PC-3 (cell line): ENCODE measurements at regions not wholly inside any gene's neighbourhood (a gene's known extent, or its start where the extent isn't known, plus 50 kb on each side); places are given as distances from the start of the nearest gene placed in this dataset.
A peak's percentile ranks its signal among the peaks of the same experiment; 100 is the strongest.

Source experiments
- ATAC-seq: fragments of 200-7000 bp; cut with Tn5 transposase; 2 replicates; pipeline ENCODE4 v1.9.1; 2020; ENCODE audit warnings: mild to moderate bottlenecking, moderate library complexity
- BruUV-seq: library from RNA; stranded (reverse); fragments of 400-500 nt; replicated peaks from 2 replicates; lab custom pipeline; 2021; lab: Mats Ljungman, UMichigan
- CTCF ChIA-PET: fragments of 300-600 bp; sonication (Branson Sonifier 250); formaldehyde crosslinking; loops from one replicate; lab custom pipeline; 2022; ENCODE audit warnings: antibody characterized with exemption; lab: Charles Lee
- POLR2A ChIA-PET: fragments of 300-600 bp; sonication (Branson Sonifier 250); formaldehyde crosslinking; loops from one replicate; lab custom pipeline; 2022; ENCODE audit warnings: antibody characterized with exemption; ENCODE audit not compliant: unreplicated experiment; lab: Charles Lee
- DNase-seq: peaks from one replicate; pipeline ENCODE4 v3.0.0-alpha.2; 2015
- H2AFZ ChIP-seq: fragments of 300-600 bp; sonication (generic); 2 replicates; pipeline ENCODE4 v1.6.0; 2016; ENCODE audit warnings: antibody characterized with exemption, low read length
- H3F3A ChIP-seq: fragments of 300-600 bp; sonication (generic); one replicate; pipeline ENCODE4 v1.6.0; 2017; ENCODE audit warnings: antibody characterized with exemption, low read length, control low read depth, mild to moderate bottlenecking; ENCODE audit not compliant: unreplicated experiment
- H3K27ac ChIP-seq: fragments of 300-600 bp; sonication (generic); 2 replicates; pipeline ENCODE4 v1.5.1; 2016; ENCODE audit warnings: mild to moderate bottlenecking, low read length
- H3K27me3 ChIP-seq: fragments of 300-600 bp; sonication (generic); 2 replicates; pipeline ENCODE4 v1.6.1; 2016; ENCODE audit warnings: low read length, mixed read lengths
- H3K36me3 ChIP-seq: fragments of 300-600 bp; sonication (generic); 2 replicates; pipeline ENCODE4 v1.6.1; 2016; ENCODE audit warnings: low read depth, mixed run types, low read length, mixed read lengths
- H3K4me1 ChIP-seq: fragments of 300-600 bp; sonication (generic); 2 replicates; pipeline ENCODE4 v1.5.1; 2016; ENCODE audit warnings: low read length; ENCODE audit not compliant: insufficient read depth
- H3K4me2 ChIP-seq: fragments of 300-600 bp; sonication (generic); 2 replicates; pipeline ENCODE4 v1.6.0; 2016; ENCODE audit warnings: low read length
- H3K4me3 ChIP-seq: fragments of 300-600 bp; sonication (generic); 2 replicates; pipeline ENCODE4 v1.5.1; 2016; ENCODE audit warnings: mild to moderate bottlenecking, low read length, mixed read lengths
- H3K79me2 ChIP-seq: fragments of 300-600 bp; sonication (generic); 2 replicates; pipeline ENCODE4 v1.6.1; 2017; ENCODE audit warnings: low read length, mixed read lengths
- H3K9ac ChIP-seq: fragments of 300-600 bp; sonication (generic); 2 replicates; pipeline ENCODE4 v1.6.0; 2016; ENCODE audit warnings: mild to moderate bottlenecking, low read length
- H3K9me2 ChIP-seq: fragments of 300-600 bp; sonication (generic); replicated peaks from 2 replicates; pipeline ENCODE4 v1.6.1; 2016; ENCODE audit warnings: mixed run types, low read length, mixed read lengths
- H3K9me3 ChIP-seq: fragments of 300-600 bp; sonication (generic); 2 replicates; pipeline ENCODE4 v1.6.1; 2016; ENCODE audit warnings: low read length, mixed read lengths
- H4K20me1 ChIP-seq: fragments of 300-600 bp; sonication (generic); 2 replicates; pipeline ENCODE4 v1.6.1; 2016; ENCODE audit warnings: low read length, mixed read lengths
- CTCF ChIP-seq: fragments of 300-600 bp; sonication (generic); conservative IDR thresholded peaks from 2 replicates; pipeline ENCODE4 v1.5.1; 2017; ENCODE audit warnings: antibody characterized with exemption, low read depth, mild to moderate bottlenecking, low read length
- EZH2 ChIP-seq: fragments of 300-600 bp; sonication (generic); IDR thresholded peaks from one replicate; pipeline ENCODE4 v1.6.1; 2017; ENCODE audit warnings: antibody characterized with exemption, mild to moderate bottlenecking, low read length; ENCODE audit not compliant: unreplicated experiment
- EZH2phosphoT487 ChIP-seq: fragments of 300-600 bp; sonication (generic); IDR thresholded peaks from 2 replicates; pipeline ENCODE4 v1.6.1; 2018; ENCODE audit warnings: mild to moderate bottlenecking, antibody characterized with exemption, low read length, borderline replicate concordance
- intact Hi-C: fragments of 100-400 bp; cut with micrococcal nuclease; formaldehyde crosslinking; loops from 2 replicates; pipeline ENCODE4 v1.9.0; 2023

DNA sequence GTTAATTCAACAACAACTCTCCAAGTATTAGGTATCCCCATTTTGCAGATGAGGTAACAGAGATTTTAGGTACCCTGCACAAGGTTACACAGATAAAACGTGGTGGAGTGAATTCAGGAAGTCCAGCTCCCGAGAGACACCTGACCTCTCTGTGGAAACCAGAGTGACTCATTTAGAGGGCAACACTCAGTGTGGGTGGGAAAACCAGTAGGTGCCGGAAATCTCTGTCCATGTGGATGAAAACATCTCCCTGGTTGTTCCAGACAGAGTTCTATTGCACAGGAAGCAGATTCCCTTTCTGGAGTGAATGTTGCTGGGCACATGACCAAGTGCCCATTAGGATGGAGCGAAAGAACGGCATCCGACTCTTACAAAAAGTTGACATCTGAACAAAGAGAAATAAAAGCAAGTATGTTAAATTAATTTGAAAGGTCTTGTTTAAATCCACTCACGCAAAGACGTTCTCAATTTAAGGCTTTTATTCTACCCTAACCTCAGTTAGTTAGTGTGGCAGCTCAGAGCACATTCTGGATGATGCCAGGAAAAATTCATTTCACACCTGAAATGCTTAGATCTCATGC lies 391.9 kb upstream of the WWC1 start:
- no peak overlapping the region for H3K4me3 ChIP-seq
- no peak overlapping the region for H3K9ac ChIP-seq
- H3K36me3 ChIP-seq: no peaks in the 10 kb centered on the region
- no peaks in the 10 kb centered on the region for H3K9me2 ChIP-seq
- no peak overlapping the region for H3K27ac ChIP-seq
- TF ChIP-seq EZH2phosphoT487: no peak
- TF ChIP-seq EZH2: no peak
- no peak for TF ChIP-seq CTCF
- no peaks in the 10 kb centered on the region for H3K9me3 ChIP-seq
- H3K4me2 ChIP-seq: no peak overlapping the region
- no peak for ATAC-seq
- H4K20me1 ChIP-seq: no peaks in the 10 kb centered on the region
- no peak overlapping the region for H2AFZ ChIP-seq
- intact Hi-C loops: no loop called here
- H3F3A ChIP-seq: no peaks in the 10 kb centered on the region
- H3K27me3 ChIP-seq: peaks cover 93% of the 10 kb centered on the region
- POLR2A ChIA-PET: no interaction called here
- DNase-seq: peak; percentile 26
- no peaks in the 10 kb centered on the region for H3K4me1 ChIP-seq
- CTCF ChIA-PET: no interaction called here
- no peaks in the 10 kb centered on the region for H3K79me2 ChIP-seq
- BruUV-seq: no TSS peak

GRCh38 chr5:167900340-167900935 lies 391.0 kb upstream of the WWC1 start:
- ChIA-PET POLR2A (no interaction called here), CTCF (no interaction called here)
- Histone ChIP-seq H2AFZ (no peak overlapping the region), H3K4me2 (no peak overlapping the region), H3K27me3 (peaks cover 97% of the 10 kb centered on the region), H3K27ac (no peak overlapping the region), H3K4me3 (no peak overlapping the region), H3K4me1 (no peaks in the 10 kb centered on the region), H3K79me2 (no peaks in the 10 kb centered on the region), H3K36me3 (no peaks in the 10 kb centered on the region), H3F3A (no peaks in the 10 kb centered on the region), H3K9me2 (no peaks in the 10 kb centered on the region), H3K9ac (no peak overlapping the region), H3K9me3 (no peaks in the 10 kb centered on the region), H4K20me1 (no peaks in the 10 kb centered on the region)
- no peak for DNase-seq
- BruUV-seq: no TSS peak
- TF ChIP-seq CTCF (no peak), EZH2 (no peak), EZH2phosphoT487 (no peak)
- ATAC-seq: no peak
- intact Hi-C loops: no loop called here

DNA sequence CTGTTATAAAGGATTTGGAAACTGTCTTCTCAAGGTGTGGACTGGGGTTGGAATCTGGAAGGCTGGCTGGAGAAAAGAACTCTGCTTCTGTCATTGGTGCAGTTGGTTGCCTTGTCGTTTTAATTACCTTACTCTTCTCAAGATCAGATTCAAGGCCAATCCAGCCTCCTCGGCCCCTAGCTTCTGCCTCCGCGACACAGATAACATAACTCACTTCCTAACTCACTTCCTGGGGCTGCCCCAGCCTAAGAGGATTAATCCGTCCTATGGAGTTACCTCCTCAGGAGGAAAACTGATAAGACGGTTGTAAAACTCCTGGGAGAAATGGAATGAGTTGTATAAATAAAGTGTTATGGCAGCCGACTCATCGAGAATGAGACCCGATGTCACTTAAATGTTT lies 389.1 kb upstream of the WWC1 start:
- H3K79me2 ChIP-seq: no peaks in the 10 kb centered on the region

More for the DNA sequence above, 389.1 kb upstream of the WWC1 start:
- no peaks in the 10 kb centered on the region for H3K9me3 ChIP-seq
- no peak overlapping the region for H3K4me2 ChIP-seq
- no peak overlapping the region for H3K4me3 ChIP-seq
- H3K9me2 ChIP-seq: no peaks in the 10 kb centered on the region
- H3K4me1 ChIP-seq: no peaks in the 10 kb centered on the region
- DNase-seq (no peak), ATAC-seq (no peak)
- no peak overlapping the region for H3K9ac ChIP-seq
- no peaks in the 10 kb centered on the region for H4K20me1 ChIP-seq
- ChIA-PET CTCF (no interaction called here), POLR2A (no interaction called here)
- no peak overlapping the region for H3K27ac ChIP-seq
- H2AFZ ChIP-seq: no peak overlapping the region
- TF ChIP-seq EZH2phosphoT487 (peak; percentile 59; the same call in 1 of the 2 replicates), EZH2 (peak; percentile 39), CTCF (no peak)
- H3K27me3 ChIP-seq: peaks cover 91% of the 10 kb centered on the region
- intact Hi-C loops: no loop called here
- H3F3A ChIP-seq: no peaks in the 10 kb centered on the region
- BruUV-seq: no TSS peak
- H3K36me3 ChIP-seq: no peaks in the 10 kb centered on the region
